ENCODE measurements at regions not wholly inside any gene's neighbourhood (a gene's known extent, or its start where the extent isn't known, plus 50 kb on each side); places are given as distances from the start of the nearest gene placed in this dataset.

GRCh38 chr1:238006779-238007178 is 116.1 kb upstream of the ZP4 start:
- DNase-seq (ENCODE audit: low spot score) = no peak

GRCh38 chr1:238005116-238005515 is 114.4 kb upstream of the ZP4 start:
- DNase-seq (ENCODE audit: low spot score) = no peak

- no peak for DNase-seq (ENCODE audit: low spot score)
These were observed 111.1 kb upstream of the ZP4 start for GRCh38 chr1:238001818-238002217.

- no peak for DNase-seq (ENCODE audit: low spot score)
These were observed 108.8 kb upstream of the ZP4 start for GRCh38 chr1:237999426-238000052.

GRCh38 chr1:237998581-237998980 is 107.9 kb upstream of the ZP4 start:
- no peak for DNase-seq (ENCODE audit: low spot score)

- no peak for DNase-seq (ENCODE audit: low spot score)
These were observed 92.8 kb upstream of the ZP4 start for GRCh38 chr1:237983496-237983895.

GRCh38 chr1:237981223-237981622 is 90.5 kb upstream of the ZP4 start:
- DNase-seq (ENCODE audit: low spot score) = no peak

- DNase-seq (ENCODE audit: low spot score) = no peak
These were observed 85.6 kb upstream of the ZP4 start for GRCh38 chr1:237976331-237976730.

- no peak for DNase-seq (ENCODE audit: low spot score)
These were observed 85.2 kb upstream of the ZP4 start for GRCh38 chr1:237975903-237976302.

- DNase-seq (ENCODE audit: low spot score) = no peak
These were observed 84.7 kb upstream of the ZP4 start for GRCh38 chr1:237975376-237975775.

GRCh38 chr1:237972186-237972585 is 81.5 kb upstream of the ZP4 start:
- DNase-seq (ENCODE audit: low spot score) = no peak

GRCh38 chr1:237962985-237963384 is 72.3 kb upstream of the ZP4 start:
- DNase-seq (ENCODE audit: low spot score) = no peak

GRCh38 chr1:237961754-237962153 is 71.0 kb upstream of the ZP4 start:
- no peak for DNase-seq (ENCODE audit: low spot score)

- DNase-seq (ENCODE audit: low spot score) = no peak
These were observed 69.1 kb upstream of the ZP4 start for GRCh38 chr1:237959838-237960237.

GRCh38 chr1:237953238-237953637 is 62.5 kb upstream of the ZP4 start:
- DNase-seq (ENCODE audit: low spot score) = no peak
